A549 (cell line): ENCODE measurements at regions not wholly inside any gene's neighbourhood (a gene's known extent, or its start where the extent isn't known, plus 50 kb on each side); places are given as distances from the start of the nearest gene placed in this dataset.
"Not testable (repeated sequence)": the region's sequence is repeated elsewhere in the genome, so short reads cannot be mapped to it uniquely, and the experiment has no call there.

Source experiments
- CBX2 ChIP-seq: fragments of 200-600 bp; sonication (generic); IDR thresholded peaks from 2 replicates; pipeline ENCODE4 v1.6.1; 2016; ENCODE audit warnings: low read depth, mild to moderate bottlenecking, borderline replicate concordance
- CEBPB ChIP-seq, 2 experiments: fragments of >200 bp in 1 of 2; sonication (Bioruptor Twin) in 1 of 2; formaldehyde crosslinking in 1 of 2; IDR thresholded peaks; 2 replicates each; pipeline ENCODE4 v1.6.1; 2012 to 2016
- CTCF ChIP-seq: fragments of >200 bp; sonication (Bioruptor Twin); formaldehyde crosslinking; IDR thresholded peaks from 3 replicates; pipeline ENCODE4 v1.5.1; 2016
- FOSL2 ChIP-seq, 2 experiments: fragments of 450-650 bp in 1 of 2; fragments of >200 bp in 1 of 2; sonication (Bioruptor Twin) in 1 of 2; formaldehyde crosslinking; IDR thresholded peaks; 2 replicates each; pipeline versions ENCODE4 v1.5.0 to v1.6.1; 2016 to 2020; ENCODE audit warnings: mild to moderate bottlenecking in 1 of 2, moderate library complexity in 1 of 2
- POLR2A ChIP-seq: IDR thresholded peaks from 2 replicates; pipeline ENCODE4 v1.6.1; 2012; ENCODE audit warnings: mild to moderate bottlenecking, low read length
- SREBF2 ChIP-seq: fragments of 450-650 bp; IDR thresholded peaks from 2 replicates; pipeline ENCODE4 v1.6.1; 2014; ENCODE audit warnings: mild to moderate bottlenecking, moderate library complexity
- ZSCAN20 ChIP-seq: fragments of 250-450 bp; sonication (Bioruptor Pico); IDR thresholded peaks from 2 replicates; pipeline ENCODE4 v1.8.0; 2022; ENCODE audit warnings: mild to moderate bottlenecking, moderate library complexity

DNA sequence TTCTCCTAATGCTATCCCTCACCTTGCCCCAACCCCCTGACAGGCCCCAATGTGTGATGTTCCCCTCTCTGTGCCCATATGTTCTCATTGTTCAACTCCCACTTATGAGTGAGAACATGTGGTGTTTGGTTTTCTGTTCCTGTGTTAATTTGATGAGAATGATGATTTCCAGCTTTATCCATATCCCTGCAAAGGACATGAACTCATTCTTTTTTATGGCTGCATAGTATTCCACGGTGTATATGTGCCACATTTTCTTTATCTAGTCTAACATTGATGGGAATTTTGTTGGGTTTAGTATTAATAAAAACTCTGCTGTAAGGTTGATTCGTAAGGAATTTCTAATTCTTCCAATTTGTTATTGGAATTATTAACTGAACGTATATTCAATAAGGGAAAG is 450.2 kb downstream of the BTG1 start:
- TF ChIP-seq POLR2A; CTCF; CBX2; FOSL2 (IDR thresholded peaks at IDR 0.05); FOSL2 (CRISPR knock-in tag; IDR thresholded peaks at IDR 0.05); CEBPB (IDR thresholded peaks at IDR 0.05); SREBF2; ZSCAN20: not testable (repeated sequence)
